Nephron (organoid): ENCODE measurements at regions not wholly inside any gene's neighbourhood (a gene's known extent, or its start where the extent isn't known, plus 50 kb on each side); places are given as distances from the start of the nearest gene placed in this dataset.

Experiments
- H3K27ac Mint-ChIP-seq, 3 experiments: 2 replicates each; pipeline ENCODE4 v1.8.0; 2020; ENCODE audit warnings: mixed read lengths in 3 of 3, mild to moderate bottlenecking in 2 of 3, moderate library complexity in 1 of 3
- H3K27me3 Mint-ChIP-seq: 2 replicates; pipeline ENCODE4 v1.8.0; 2021; ENCODE audit warnings: low read depth, mild to moderate bottlenecking, moderate library complexity, mixed read lengths
- H3K36me3 Mint-ChIP-seq: 2 replicates; pipeline ENCODE4 v1.8.0; 2020; ENCODE audit warnings: low read depth, mixed read lengths
- H3K4me1 Mint-ChIP-seq: 2 replicates; pipeline ENCODE4 v1.8.0; 2020; ENCODE audit warnings: mixed read lengths
- H3K4me3 Mint-ChIP-seq, 3 experiments: 2 replicates each; pipeline ENCODE4 v1.8.0; 2020; ENCODE audit warnings: mild to moderate bottlenecking in 3 of 3, mixed read lengths in 3 of 3, moderate library complexity in 2 of 3
- H3K9me3 Mint-ChIP-seq: 2 replicates; pipeline ENCODE4 v1.8.0; 2020; ENCODE audit warnings: mixed read lengths
- TF ChIP-seq, protein P1 (sequence below), 3 experiments: fragments of 200-600 bp; sonication (generic); IDR thresholded peaks; one replicate each; pipeline ENCODE4 v1.5.0; 2021; ENCODE audit warnings: antibody characterized with exemption in 3 of 3; ENCODE audit not compliant: unreplicated experiment in 3 of 3

DNA sequence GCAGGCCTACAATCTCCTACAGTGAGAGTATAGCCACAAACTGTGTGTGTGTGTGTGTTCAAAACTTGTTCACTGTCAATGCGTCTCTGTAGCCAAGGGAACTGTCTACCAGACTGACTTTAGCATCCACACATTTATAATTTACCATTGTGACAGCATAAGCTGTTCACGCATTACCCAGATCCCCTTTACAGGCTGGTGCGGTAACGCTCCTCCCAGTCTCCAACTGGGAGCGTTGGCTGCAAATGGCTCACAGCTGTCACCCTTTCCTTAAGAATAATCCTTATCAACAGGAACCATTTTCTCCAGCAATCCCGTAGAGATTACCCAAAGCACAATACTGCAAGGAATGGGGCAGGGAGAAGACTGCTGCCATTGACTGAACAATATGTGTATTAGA is 199.5 kb downstream of the GPAM start:
- no peaks in the 10 kb centered on the region for H3K9me3 Mint-ChIP-seq

DNA sequence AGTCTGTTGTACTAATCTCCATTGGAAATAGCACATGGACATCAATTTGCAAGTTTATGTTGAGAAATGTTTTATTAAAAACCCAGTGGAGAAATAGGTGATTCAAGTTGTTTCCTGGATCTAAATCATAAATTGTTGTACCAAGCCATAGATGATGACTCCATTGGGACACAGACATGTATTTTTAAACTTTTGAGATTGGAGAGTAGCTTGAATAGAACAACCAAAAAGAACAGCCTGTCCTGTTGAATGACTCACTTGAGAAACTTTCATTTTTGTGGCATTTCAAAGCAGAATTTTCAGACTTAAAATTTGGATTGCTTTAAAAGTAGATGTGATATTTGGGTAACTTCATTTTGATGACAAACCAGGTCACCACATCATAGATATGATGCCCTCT is 197.5 kb downstream of the GPAM start:
- TF ChIP-seq, protein P1, sequence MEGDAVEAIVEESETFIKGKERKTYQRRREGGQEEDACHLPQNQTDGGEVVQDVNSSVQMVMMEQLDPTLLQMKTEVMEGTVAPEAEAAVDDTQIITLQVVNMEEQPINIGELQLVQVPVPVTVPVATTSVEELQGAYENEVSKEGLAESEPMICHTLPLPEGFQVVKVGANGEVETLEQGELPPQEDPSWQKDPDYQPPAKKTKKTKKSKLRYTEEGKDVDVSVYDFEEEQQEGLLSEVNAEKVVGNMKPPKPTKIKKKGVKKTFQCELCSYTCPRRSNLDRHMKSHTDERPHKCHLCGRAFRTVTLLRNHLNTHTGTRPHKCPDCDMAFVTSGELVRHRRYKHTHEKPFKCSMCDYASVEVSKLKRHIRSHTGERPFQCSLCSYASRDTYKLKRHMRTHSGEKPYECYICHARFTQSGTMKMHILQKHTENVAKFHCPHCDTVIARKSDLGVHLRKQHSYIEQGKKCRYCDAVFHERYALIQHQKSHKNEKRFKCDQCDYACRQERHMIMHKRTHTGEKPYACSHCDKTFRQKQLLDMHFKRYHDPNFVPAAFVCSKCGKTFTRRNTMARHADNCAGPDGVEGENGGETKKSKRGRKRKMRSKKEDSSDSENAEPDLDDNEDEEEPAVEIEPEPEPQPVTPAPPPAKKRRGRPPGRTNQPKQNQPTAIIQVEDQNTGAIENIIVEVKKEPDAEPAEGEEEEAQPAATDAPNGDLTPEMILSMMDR (IDR thresholded peaks at IDR 0.05; ENCODE audit: unreplicated experiment in 3 of 3): no peak
- Mint-ChIP-seq H3K27me3 (peaks cover 17% of the 10 kb centered on the region), H3K4me1 (no peaks in the 10 kb centered on the region), H3K36me3 (no peaks in the 10 kb centered on the region), H3K9me3 (peaks cover 2% of the 10 kb centered on the region), H3K27ac (no peak overlapping the region), H3K4me3 (no peak overlapping the region)

More for the DNA sequence above, 199.5 kb downstream of the GPAM start:
- Mint-ChIP-seq H3K36me3 (no peaks in the 10 kb centered on the region), H3K27me3 (peaks cover 15% of the 10 kb centered on the region), H3K27ac (no peak overlapping the region), H3K4me3 (no peak overlapping the region), H3K4me1 (no peaks in the 10 kb centered on the region)
- TF ChIP-seq, protein P1 (IDR thresholded peaks at IDR 0.05; ENCODE audit: unreplicated experiment in 3 of 3): no peak

DNA sequence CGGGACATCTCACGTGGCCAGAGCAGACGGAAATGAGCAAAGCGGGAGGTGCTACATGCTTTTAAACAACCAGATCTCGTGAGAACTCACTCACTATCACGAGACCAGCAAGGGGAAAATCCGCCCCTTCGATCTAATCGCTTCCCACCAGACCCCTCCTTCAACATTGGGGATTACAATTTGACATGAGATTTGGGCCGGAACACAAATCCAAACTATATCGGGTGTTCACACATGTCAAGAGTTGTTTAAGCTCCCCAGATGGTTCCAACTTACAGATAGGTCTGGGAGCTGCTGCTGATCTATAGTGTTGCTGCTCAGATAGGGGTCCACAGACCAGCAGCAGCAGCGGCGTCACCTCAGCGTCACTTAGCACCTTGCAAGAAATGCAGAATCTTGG is 194.9 kb downstream of the GPAM start:
- TF ChIP-seq, protein P1 (IDR thresholded peaks at IDR 0.05; ENCODE audit: unreplicated experiment in 3 of 3): no peak
- Mint-ChIP-seq H3K27me3 (peaks cover 12% of the 10 kb centered on the region), H3K4me1 (no peaks in the 10 kb centered on the region), H3K4me3 (no peak overlapping the region), H3K36me3 (no peaks in the 10 kb centered on the region), H3K27ac (no peak overlapping the region), H3K9me3 (peaks cover 2% of the 10 kb centered on the region)

DNA sequence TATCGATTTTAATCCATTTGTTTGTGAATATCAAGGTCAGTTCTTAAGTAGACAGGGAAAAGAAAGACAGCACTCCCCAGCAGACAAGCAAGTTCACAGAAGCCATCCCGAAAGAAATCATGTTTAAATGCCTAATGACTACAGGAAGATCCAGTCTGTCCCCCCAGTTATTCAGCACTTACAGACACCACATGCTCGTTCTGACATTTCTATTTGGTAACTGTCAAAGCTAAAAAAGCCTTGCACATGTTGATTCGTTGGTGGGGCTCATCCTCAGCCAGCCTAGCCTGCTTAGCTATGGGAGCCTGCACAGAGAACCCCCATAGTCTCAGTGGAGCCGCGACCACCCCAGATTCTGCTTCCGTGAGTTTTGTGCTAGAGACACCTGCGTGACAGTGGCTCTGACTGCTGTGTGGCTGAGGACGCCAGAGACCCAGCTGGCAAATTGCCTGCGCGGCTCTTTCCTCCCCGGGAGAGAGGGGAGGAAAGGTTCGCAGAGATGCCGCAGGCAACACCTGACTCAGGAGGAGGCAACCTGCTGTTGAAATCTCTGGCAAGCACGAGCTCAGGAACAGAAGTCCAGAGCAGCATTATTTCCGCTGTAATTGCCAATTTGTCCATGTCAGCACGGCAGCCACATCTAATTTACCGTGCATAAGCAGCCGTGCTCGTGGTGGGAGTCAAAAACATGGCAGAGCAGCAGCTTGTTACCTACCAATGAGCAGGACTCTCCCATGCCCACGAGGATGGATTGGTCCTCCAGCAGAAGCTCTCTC is 194.2 kb downstream of the GPAM start:
- TF ChIP-seq, protein P1 (IDR thresholded peaks at IDR 0.05; ENCODE audit: unreplicated experiment in 3 of 3): no peak

DNA sequence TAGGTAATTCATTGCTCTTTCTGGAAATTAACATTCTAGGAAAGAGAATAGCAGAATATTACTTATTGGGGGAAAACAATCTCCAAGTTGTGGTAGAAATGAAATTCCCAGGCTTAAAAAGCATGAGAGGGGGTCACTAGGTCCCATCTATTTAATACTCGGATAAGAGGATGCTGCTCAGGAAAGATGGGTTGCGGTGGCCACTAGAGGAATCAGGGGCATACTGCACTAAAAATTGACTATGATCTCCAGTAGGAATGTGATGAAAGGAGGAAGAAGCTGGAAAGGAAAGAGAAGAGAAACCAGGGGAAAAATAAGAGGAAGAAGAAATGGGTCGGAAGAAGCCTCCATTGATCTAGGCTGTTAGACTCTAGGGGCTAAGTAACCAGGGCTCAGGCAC is 192.8 kb downstream of the GPAM start:
- H3K4me1 Mint-ChIP-seq: no peaks in the 10 kb centered on the region
- no peaks in the 10 kb centered on the region for H3K36me3 Mint-ChIP-seq
- H3K27ac Mint-ChIP-seq: no peak overlapping the region
- peaks cover 7% of the 10 kb centered on the region for H3K9me3 Mint-ChIP-seq
- TF ChIP-seq, protein P1 (IDR thresholded peaks at IDR 0.05; ENCODE audit: unreplicated experiment in 3 of 3): peak; percentile 17 to 37 (median 19)
- H3K4me3 Mint-ChIP-seq: no peak overlapping the region
- H3K27me3 Mint-ChIP-seq: peaks cover 12% of the 10 kb centered on the region

More for the DNA sequence above, 194.2 kb downstream of the GPAM start:
- Mint-ChIP-seq H3K36me3 (no peaks in the 10 kb centered on the region), H3K27me3 (peaks cover 12% of the 10 kb centered on the region), H3K9me3 (peaks cover 2% of the 10 kb centered on the region), H3K27ac (no peak overlapping the region), H3K4me3 (no peak overlapping the region), H3K4me1 (no peaks in the 10 kb centered on the region)

DNA sequence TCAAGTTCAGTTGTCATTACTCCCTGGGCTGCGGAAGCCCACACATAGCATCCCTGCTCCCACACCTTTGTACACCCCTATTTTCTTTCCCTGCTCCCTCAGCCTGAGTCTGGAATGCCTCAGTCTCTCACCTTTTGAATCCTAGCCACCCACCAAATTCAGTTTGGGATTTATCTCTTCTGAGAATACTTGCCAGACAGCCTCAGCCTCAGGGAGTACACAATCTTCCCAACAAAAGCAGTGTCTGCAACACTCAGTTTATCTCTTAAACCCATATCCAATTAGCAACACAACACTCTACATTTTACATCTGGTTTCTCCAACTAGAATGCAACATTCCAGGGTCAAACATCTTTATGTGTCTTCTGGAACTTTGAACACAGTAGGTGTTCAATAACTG is 190.2 kb downstream of the GPAM start:
- H3K36me3 Mint-ChIP-seq: no peaks in the 10 kb centered on the region
- H3K27ac Mint-ChIP-seq: no peak overlapping the region
- peaks cover 5% of the 10 kb centered on the region for H3K27me3 Mint-ChIP-seq
- peaks cover 8% of the 10 kb centered on the region for H3K9me3 Mint-ChIP-seq
- no peak overlapping the region for H3K4me3 Mint-ChIP-seq
- TF ChIP-seq, protein P1 (IDR thresholded peaks at IDR 0.05; ENCODE audit: unreplicated experiment in 3 of 3): no peak
- no peaks in the 10 kb centered on the region for H3K4me1 Mint-ChIP-seq
